Type B pancreatic cell (in vitro differentiated cells): ENCODE measurements at regions not wholly inside any gene's neighbourhood (a gene's known extent, or its start where the extent isn't known, plus 50 kb on each side); places are given as distances from the start of the nearest gene placed in this dataset.
"Not testable (repeated sequence)": the region's sequence is repeated elsewhere in the genome, so short reads cannot be mapped to it uniquely, and the experiment has no call there.

Experiments used
- DNase-seq: peaks from one replicate; pipeline ENCODE4 v3.0.0; 2021; ENCODE audit warnings: mixed read lengths; ENCODE audit not compliant: unreplicated experiment; ENCODE audit errors: extremely low spot score
- H3K27ac Mint-ChIP-seq: 2 replicates; pipeline ENCODE4 v1.8.0; 2021; ENCODE audit warnings: mild to moderate bottlenecking, mixed read lengths
- H3K27me3 Mint-ChIP-seq: 2 replicates; pipeline ENCODE4 v1.8.0; 2021; ENCODE audit warnings: mixed read lengths
- H3K36me3 Mint-ChIP-seq: 2 replicates; pipeline ENCODE4 v1.8.0; 2021; ENCODE audit warnings: mixed read lengths
- H3K4me1 Mint-ChIP-seq: one replicate; pipeline ENCODE4 v1.8.0; 2021; ENCODE audit warnings: mixed read lengths; ENCODE audit not compliant: unreplicated experiment
- H3K4me3 Mint-ChIP-seq: 2 replicates; pipeline ENCODE4 v1.8.0; 2021; ENCODE audit warnings: mild to moderate bottlenecking, mixed read lengths
- H3K9me3 Mint-ChIP-seq: 2 replicates; pipeline ENCODE4 v1.8.0; 2021; ENCODE audit warnings: mixed read lengths
- TF ChIP-seq, protein P1 (sequence below): fragments of 200-600 bp; sonication (generic); conservative IDR thresholded peaks from 2 replicates; pipeline ENCODE4 v1.5.0; 2021; ENCODE audit warnings: antibody characterized with exemption, mild to moderate bottlenecking

DNA sequence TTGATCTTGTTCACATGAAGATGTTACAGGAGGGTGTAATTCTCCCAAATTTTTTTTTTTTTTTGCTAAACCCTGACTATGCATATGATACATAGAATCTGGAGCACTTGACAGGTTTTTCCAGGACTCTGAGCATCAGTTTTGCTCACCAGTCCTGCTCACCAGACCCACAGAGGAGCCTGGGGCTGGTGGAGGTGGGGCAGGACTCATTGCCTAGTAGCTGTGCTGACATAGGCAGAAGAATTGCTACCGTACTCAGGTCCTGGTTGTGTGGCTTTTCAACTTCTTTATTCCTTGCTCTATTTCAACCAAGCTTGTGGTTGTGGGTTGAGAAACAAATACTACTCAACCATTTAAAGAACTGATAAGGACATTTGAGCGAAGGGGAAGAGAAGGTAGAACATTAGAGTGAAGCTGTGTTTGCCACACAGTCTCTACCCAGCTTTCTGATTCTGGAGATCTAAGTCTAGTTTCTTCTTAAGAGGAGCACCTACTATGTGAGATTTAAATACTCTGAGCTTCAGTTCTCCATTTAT lies 212.4 kb downstream of the UTP18 start:
- no peak overlapping the region for H3K4me3 Mint-ChIP-seq
- H3K9me3 Mint-ChIP-seq = no peaks in the 10 kb centered on the region
- no peaks in the 10 kb centered on the region for H3K36me3 Mint-ChIP-seq
- H3K4me1 Mint-ChIP-seq = peaks cover 5% of the 10 kb centered on the region
- TF ChIP-seq, protein P1, sequence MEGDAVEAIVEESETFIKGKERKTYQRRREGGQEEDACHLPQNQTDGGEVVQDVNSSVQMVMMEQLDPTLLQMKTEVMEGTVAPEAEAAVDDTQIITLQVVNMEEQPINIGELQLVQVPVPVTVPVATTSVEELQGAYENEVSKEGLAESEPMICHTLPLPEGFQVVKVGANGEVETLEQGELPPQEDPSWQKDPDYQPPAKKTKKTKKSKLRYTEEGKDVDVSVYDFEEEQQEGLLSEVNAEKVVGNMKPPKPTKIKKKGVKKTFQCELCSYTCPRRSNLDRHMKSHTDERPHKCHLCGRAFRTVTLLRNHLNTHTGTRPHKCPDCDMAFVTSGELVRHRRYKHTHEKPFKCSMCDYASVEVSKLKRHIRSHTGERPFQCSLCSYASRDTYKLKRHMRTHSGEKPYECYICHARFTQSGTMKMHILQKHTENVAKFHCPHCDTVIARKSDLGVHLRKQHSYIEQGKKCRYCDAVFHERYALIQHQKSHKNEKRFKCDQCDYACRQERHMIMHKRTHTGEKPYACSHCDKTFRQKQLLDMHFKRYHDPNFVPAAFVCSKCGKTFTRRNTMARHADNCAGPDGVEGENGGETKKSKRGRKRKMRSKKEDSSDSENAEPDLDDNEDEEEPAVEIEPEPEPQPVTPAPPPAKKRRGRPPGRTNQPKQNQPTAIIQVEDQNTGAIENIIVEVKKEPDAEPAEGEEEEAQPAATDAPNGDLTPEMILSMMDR = no peak
- H3K27ac Mint-ChIP-seq = no peak overlapping the region
- peaks cover 42% of the 10 kb centered on the region for H3K27me3 Mint-ChIP-seq
- DNase-seq = no peak

DNA sequence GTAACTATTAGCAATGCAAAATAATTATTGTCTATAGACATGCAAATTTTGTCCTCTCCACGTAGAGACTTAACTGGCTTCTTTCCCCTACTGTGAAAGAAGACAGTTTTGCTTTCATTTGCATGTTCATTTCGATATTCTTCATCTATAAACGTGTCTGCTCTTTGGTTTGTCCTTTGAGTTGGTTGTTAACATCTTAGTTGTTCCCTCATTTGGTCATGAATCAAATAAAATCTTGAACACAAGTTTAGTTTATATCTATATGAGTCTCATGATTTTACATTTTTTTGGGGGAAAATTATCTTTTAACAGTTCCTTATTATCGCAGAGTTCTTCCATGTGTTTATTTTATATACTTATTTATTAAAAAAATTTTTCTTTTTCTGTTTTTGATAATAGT lies 214.4 kb downstream of the UTP18 start:
- DNase-seq = no peak
- TF ChIP-seq, protein P1 = no peak
- Mint-ChIP-seq H3K27ac (no peak overlapping the region), H3K9me3 (no peaks in the 10 kb centered on the region), H3K4me1 (peaks cover 5% of the 10 kb centered on the region), H3K4me3 (no peak overlapping the region), H3K36me3 (no peaks in the 10 kb centered on the region), H3K27me3 (peaks cover 49% of the 10 kb centered on the region)

DNA sequence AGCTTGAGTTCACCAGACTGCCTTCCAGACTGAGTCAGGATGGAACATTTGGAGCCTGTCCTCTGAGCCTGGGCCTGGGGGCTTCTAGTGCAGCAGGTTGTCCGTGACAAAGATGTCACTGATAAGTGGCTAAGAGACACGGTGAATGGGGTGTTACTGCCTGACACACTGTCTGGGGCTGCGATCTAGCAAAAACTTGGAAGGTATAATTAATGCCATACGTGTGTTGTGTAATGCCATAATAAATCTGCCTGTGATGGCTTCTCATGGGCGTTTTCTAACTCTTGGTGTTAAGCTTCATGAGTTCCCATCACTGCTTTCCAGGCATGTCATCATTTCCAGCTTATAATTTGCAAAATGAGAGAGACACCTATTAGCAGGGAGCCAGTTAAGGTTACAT lies 215.4 kb downstream of the UTP18 start:
- no peak for DNase-seq
- Mint-ChIP-seq H3K36me3 (no peaks in the 10 kb centered on the region), H3K4me1 (peaks cover 5% of the 10 kb centered on the region), H3K4me3 (no peak overlapping the region), H3K27ac (no peak overlapping the region), H3K27me3 (peaks cover 56% of the 10 kb centered on the region), H3K9me3 (peaks cover 6% of the 10 kb centered on the region)
- TF ChIP-seq, protein P1 = no peak

DNA sequence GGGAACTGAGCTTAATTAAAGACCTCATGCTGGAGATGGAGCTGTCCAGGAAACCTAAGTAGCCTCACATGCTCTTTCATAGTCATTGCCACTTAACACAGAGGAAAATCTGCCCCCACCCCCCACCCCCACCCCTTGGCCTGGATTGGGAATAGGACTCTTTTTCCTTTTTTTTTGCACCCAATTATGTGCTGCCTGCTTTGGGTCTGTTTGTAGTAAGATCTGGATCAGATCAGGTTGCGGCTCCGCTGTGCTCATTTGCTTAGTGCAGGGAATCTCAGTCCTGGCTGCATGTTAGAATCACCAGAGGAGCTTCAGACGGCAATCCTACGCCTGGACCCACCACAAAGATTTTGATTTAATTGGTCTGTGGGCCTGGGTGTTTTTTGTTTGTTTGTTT lies 219.0 kb downstream of the UTP18 start:
- Mint-ChIP-seq H3K4me1 (peaks cover 5% of the 10 kb centered on the region), H3K9me3 (peaks cover 10% of the 10 kb centered on the region), H3K27ac (no peak overlapping the region), H3K4me3 (no peak overlapping the region), H3K27me3 (peaks cover 44% of the 10 kb centered on the region), H3K36me3 (no peaks in the 10 kb centered on the region)
- DNase-seq = no peak
- TF ChIP-seq, protein P1 = no peak

DNA sequence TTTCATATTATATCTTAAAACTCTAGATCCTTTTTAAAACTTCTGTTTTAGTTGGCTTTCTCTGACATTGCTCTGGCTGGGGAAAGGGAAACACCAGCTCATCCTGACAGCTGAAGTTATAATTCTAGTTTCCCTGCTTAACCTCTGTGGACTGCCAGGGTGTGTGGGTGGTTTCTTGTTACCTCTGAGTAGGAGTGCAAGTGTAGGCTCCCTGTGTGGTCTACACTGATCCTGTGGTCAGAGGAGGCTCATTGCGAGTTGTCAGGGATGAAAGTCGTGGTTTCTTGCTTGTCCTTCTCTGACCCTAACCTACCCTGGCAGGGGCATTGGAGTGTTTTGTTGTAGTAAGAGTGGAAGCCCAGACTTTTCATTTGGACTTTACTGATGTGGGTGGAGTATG lies 221.0 kb downstream of the UTP18 start:
- no peak overlapping the region for H3K27ac Mint-ChIP-seq
- no peak for DNase-seq
- no peaks in the 10 kb centered on the region for H3K4me1 Mint-ChIP-seq
- no peak overlapping the region for H3K4me3 Mint-ChIP-seq
- TF ChIP-seq, protein P1 = no peak
- peaks cover 10% of the 10 kb centered on the region for H3K9me3 Mint-ChIP-seq
- no peaks in the 10 kb centered on the region for H3K36me3 Mint-ChIP-seq
- H3K27me3 Mint-ChIP-seq = peaks cover 33% of the 10 kb centered on the region

DNA sequence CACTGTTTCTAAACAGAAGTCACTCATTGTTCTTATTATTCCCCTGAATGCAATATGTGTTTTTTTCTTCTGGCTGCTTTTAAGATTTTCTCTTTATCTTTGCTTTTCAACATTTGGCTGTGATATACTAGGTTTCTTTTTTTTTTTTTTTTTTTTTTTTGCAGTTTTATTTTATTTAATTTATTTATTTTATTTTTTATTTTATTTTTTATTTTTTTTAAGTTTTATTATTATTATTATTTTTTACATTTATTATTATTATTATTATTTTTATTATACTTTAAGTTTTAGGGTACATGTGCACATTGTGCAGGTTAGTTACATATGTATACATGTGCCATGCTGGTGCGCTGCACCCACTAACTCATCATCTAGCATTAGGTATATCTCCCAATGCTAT lies 221.9 kb downstream of the UTP18 start:
- H3K4me1 Mint-ChIP-seq, DNase-seq, H3K4me3 Mint-ChIP-seq, H3K36me3 Mint-ChIP-seq, H3K27ac Mint-ChIP-seq: not testable (repeated sequence)
- H3K27me3 Mint-ChIP-seq = peaks cover 26% of the 10 kb centered on the region
- H3K9me3 Mint-ChIP-seq = peaks cover 10% of the 10 kb centered on the region
